Spleen (tissue), 11 donors: ENCODE measurements at regions not wholly inside any gene's neighbourhood (a gene's known extent, or its start where the extent isn't known, plus 50 kb on each side); places are given as distances from the start of the nearest gene placed in this dataset.

Experiments used
- DNase-seq: peaks from one replicate; pipeline ENCODE4 v3.0.0-alpha.2; 2020
- H3K27ac ChIP-seq, 8 donors: fragments of 200-600 bp; sonication (generic) in 7 of 8; 1 replicate in 4 of 8; 2 replicates in 4 of 8; pipeline versions ENCODE4 v1.5.0 to v1.8.0; 2016 to 2021; ENCODE audit warnings: inconsistent platforms in 4 of 8, mild to moderate bottlenecking in 4 of 8, moderate library complexity in 1 of 8
- H3K27me3 ChIP-seq, 7 donors: fragments of 200-600 bp; sonication (generic) in 6 of 7; replicated peaks in 1 of 7; 1 replicate in 4 of 7; 2 replicates in 3 of 7; pipeline versions ENCODE4 v1.5.0 to v1.8.0; 2016 to 2021; ENCODE audit warnings: inconsistent platforms in 3 of 7, mild to moderate bottlenecking in 1 of 7
- H3K36me3 ChIP-seq, 6 donors: fragments of 200-600 bp; sonication (generic) in 5 of 6; 1 replicate in 4 of 6; 2 replicates in 2 of 6; pipeline versions ENCODE4 v1.5.0 to v1.8.0; 2016 to 2021; ENCODE audit warnings: inconsistent platforms in 2 of 6
- H3K4me1 ChIP-seq, 6 donors: fragments of 200-600 bp; sonication (generic) in 5 of 6; 1 replicate in 3 of 6; 2 replicates in 3 of 6; pipeline versions ENCODE4 v1.5.0 to v1.8.0; 2016 to 2021; ENCODE audit warnings: inconsistent platforms in 3 of 6
- H3K4me3 ChIP-seq, 8 donors: fragments of 200-600 bp; sonication (generic) in 7 of 8; 1 replicate in 4 of 8; 2 replicates in 4 of 8; pipeline versions ENCODE4 v1.5.0 to v1.8.0; 2016 to 2021; ENCODE audit warnings: inconsistent platforms in 4 of 8, mild to moderate bottlenecking in 4 of 8, moderate library complexity in 2 of 8
- H3K9me3 ChIP-seq, 8 donors: fragments of 200-600 bp; sonication (generic) in 7 of 8; 1 replicate in 4 of 8; 2 replicates in 4 of 8; pipeline versions ENCODE4 v1.5.0 to v1.8.0; 2016 to 2021; ENCODE audit warnings: inconsistent platforms in 4 of 8
- POLR2A ChIP-seq, 3 donors: fragments of 450-650 bp; IDR thresholded peaks; one replicate each; pipeline ENCODE4 v1.5.1; 2017; ENCODE audit warnings: antibody characterized with exemption in 3 of 3, mild to moderate bottlenecking in 1 of 3
- POLR2AphosphoS5 ChIP-seq, 3 donors: sonication (generic); formaldehyde crosslinking; IDR thresholded peaks; one replicate each; pipeline ENCODE4 v1.5.1; 2017; ENCODE audit warnings: antibody characterized with exemption in 3 of 3
- WGBS, 5 donors: extraction: QIAGEN DNeasy Blood & Tissue Kit in 3 of 5; methylation state at CpG; one replicate each; pipeline versions ENCODE4 v1.1.5 to v1.1.7; 2013 to 2018; 5-methylcytosine and 5-hydroxymethylcytosine counted together
- intact Hi-C: fragments of 100-400 bp; cut with DNase I; formaldehyde crosslinking; loops from one replicate; pipeline ENCODE4 v1.15.0; 2023; ENCODE audit warnings: low total_unique reads
- TF ChIP-seq, protein P1 (sequence below), 11 experiments: fragments of 200-600 bp in 7 of 11; fragments of 450-650 bp in 4 of 11; sonication (generic) in 4 of 11; IDR thresholded peaks in 8 of 11; conservative IDR thresholded peaks in 3 of 11; 1 replicate in 7 of 11; 2 replicates in 4 of 11; pipeline versions ENCODE4 v1.4.0 to v1.8.0; 2016 to 2021; ENCODE audit warnings: antibody characterized with exemption in 11 of 11, inconsistent platforms in 4 of 11, mild to moderate bottlenecking in 1 of 11
- donor health status: healthy with polysubstance abuse.
- donor health status: DM: no; HTN: no; CAD: no; lungs with moderate emphysema.
- donor health status: DM: no; HTN: no; CAD: no.
- donor health status: Bipolar disorder and iron deficiency.
- donor health status: healthy.
- donor health status: DM: no; HTN: no; CAD: no.
- donor health status: DM: yes; HTN: yes; CAD: no.

DNA sequence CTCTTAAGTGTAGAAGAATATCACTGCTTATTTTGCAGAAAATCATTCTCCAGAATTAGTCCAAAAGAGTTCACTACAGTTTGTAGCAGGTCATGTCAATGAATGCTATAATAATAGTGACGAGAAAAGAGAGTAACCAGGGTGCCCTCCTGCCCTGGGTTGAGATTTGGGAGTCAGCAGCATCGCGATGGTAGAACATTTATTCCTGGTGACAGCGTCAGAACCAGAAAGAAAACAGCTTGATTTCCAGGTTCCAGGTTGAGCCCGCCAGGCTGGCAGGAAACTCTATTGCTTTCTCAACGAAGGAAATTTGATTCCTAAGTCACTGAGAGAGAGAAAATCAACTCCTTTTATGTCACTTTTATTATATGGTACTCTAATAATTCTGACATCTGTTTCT, 550.3 kb downstream of the QKI start:
- H3K27ac ChIP-seq: no peak overlapping the region
- H3K9me3 ChIP-seq: no peaks in the 10 kb centered on the region
- TF ChIP-seq, protein P1, sequence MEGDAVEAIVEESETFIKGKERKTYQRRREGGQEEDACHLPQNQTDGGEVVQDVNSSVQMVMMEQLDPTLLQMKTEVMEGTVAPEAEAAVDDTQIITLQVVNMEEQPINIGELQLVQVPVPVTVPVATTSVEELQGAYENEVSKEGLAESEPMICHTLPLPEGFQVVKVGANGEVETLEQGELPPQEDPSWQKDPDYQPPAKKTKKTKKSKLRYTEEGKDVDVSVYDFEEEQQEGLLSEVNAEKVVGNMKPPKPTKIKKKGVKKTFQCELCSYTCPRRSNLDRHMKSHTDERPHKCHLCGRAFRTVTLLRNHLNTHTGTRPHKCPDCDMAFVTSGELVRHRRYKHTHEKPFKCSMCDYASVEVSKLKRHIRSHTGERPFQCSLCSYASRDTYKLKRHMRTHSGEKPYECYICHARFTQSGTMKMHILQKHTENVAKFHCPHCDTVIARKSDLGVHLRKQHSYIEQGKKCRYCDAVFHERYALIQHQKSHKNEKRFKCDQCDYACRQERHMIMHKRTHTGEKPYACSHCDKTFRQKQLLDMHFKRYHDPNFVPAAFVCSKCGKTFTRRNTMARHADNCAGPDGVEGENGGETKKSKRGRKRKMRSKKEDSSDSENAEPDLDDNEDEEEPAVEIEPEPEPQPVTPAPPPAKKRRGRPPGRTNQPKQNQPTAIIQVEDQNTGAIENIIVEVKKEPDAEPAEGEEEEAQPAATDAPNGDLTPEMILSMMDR (IDR thresholded peaks at IDR 0.05 in 8 of 11, conservative IDR thresholded peaks at IDR 0.05 in 3 of 11): no peak
- no peak for DNase-seq
- no peaks in the 10 kb centered on the region for H3K27me3 ChIP-seq
- H3K36me3 ChIP-seq: no peaks in the 10 kb centered on the region
- intact Hi-C loops: no loop called here
- no peak overlapping the region for H3K4me3 ChIP-seq
- peaks cover 0 to 3% (median 0%) of the 10 kb centered on the region in 6 donors for H3K4me1 ChIP-seq
- WGBS, 5 donors: 76 to 90% (median 81%) methylated on average over 6 of the region's 6 CpGs

DNA sequence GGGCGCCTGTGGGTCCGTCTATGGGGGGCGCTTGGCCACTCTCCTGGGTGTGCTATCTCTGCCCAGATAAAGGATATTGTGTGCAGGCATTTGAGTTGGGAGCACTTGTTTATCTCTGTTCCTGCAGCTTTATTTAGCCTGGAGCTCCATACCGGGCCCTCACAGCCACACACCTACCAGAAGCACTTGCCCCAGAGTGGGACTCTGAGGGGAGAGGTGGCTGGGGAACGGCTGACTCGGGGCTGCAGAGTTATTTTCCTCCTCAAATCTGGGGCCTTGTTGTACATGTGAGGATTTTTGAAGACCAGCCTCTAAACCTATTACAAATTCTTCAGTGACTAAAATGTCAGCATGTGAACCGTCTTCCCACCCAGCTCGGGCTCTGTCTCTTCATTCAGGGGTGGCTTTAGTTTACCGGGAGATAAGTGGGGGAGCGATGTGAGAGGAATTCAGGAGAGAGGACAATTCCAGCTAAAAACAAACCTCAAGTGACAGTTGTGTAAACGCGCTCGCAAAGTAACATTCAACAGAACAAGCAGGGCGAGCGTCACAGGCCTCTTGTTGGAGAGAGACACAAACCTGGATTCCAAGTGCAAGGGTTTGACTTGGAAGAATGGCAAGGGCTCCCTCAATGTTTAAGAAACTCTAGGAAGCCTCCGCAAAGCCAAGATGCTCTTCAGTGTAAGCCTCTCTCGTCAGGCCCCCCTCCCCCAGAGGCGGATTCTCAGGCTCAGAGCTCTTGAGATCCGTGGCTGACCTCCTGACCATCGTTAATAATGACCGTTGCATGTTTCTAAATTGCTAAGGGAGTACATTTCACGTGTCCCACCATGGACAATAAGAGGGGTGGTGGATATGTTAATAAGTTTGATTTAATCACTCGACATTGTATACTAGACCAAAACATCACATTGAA, 548.9 kb downstream of the QKI start:
- WGBS, 5 donors: 85 to 89% (median 86%) methylated on average over 22 to 23 of the region's 23 CpGs
- no peak overlapping the region for H3K4me3 ChIP-seq
- H3K27ac ChIP-seq: no peak overlapping the region
- H3K27me3 ChIP-seq: no peaks in the 10 kb centered on the region
- H3K4me1 ChIP-seq: peaks cover 0 to 3% (median 0%) of the 10 kb centered on the region in 6 donors
- no peak for DNase-seq
- intact Hi-C loops: no loop called here
- TF ChIP-seq POLR2AphosphoS5 (IDR thresholded peaks at IDR 0.05) (no peak), POLR2A (IDR thresholded peaks at IDR 0.05) (no peak)
- TF ChIP-seq, protein P1 (IDR thresholded peaks at IDR 0.05 in 8 of 11, conservative IDR thresholded peaks at IDR 0.05 in 3 of 11): no peak
- H3K36me3 ChIP-seq: no peaks in the 10 kb centered on the region
- H3K9me3 ChIP-seq: no peaks in the 10 kb centered on the region

DNA sequence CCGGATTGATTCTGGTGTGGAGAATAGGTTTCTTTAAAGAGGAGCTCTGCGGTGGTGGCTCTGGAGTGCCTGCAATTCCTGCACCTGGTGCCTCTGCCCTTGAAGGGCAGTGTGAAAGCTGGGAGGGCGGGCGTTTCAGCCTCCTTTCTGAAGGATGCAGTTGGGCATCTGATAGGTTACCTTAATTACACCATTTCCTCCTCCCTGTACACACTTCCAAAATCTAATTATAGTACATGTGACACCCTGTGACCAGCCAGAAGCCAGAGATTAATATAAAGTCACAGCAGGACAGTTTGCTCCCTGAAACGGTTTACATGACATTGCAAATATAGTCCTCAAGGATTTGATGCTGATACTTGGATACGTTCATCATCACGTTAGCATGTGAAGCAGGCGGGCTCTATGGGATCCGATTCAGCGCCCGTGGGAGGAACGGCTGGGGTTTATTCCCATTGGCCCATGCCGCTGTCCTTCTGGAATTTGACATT, 548.2 kb downstream of the QKI start:
- Histone ChIP-seq H3K4me1 (peaks cover 0 to 3% (median 0%) of the 10 kb centered on the region in 6 donors), H3K36me3 (no peaks in the 10 kb centered on the region), H3K9me3 (no peaks in the 10 kb centered on the region), H3K27me3 (no peaks in the 10 kb centered on the region), H3K4me3 (no peak overlapping the region), H3K27ac (no peak overlapping the region)
- TF ChIP-seq POLR2AphosphoS5 (IDR thresholded peaks at IDR 0.05) (no peak), POLR2A (IDR thresholded peaks at IDR 0.05) (no peak)
- TF ChIP-seq, protein P1 (IDR thresholded peaks at IDR 0.05 in 8 of 11, conservative IDR thresholded peaks at IDR 0.05 in 3 of 11): no peak
- intact Hi-C loops: no loop called here
- no peak for DNase-seq
- WGBS, 5 donors: 80 to 88% (median 86%) methylated on average over 13 of the region's 13 CpGs

DNA sequence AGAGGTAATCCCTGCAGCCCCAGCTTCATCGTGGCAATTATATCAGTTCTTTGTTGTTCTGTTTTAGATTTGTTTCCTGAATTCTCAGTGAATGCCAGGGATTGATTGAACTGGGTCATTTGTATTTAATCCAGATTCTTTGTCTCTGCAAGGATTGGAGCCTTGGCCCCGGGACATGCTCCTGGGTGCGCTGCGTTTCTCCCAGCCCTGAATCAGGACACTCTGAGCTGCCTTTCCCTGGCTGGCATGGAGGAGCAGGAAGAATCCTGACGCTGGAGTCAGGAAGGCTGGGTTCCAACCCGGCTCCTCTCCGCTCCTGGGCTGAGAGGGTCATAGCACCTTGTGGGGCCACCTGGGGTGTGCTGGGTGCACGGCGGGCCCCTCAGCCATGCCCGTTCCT, 545.6 kb downstream of the QKI start:
- intact Hi-C loops: no loop called here
- 81 to 90% (median 88%) methylated on average over 10 of the region's 10 CpGs for WGBS, 5 donors

More for the DNA sequence above, 545.6 kb downstream of the QKI start:
- Histone ChIP-seq H3K27me3 (peaks cover 0 to 4% (median 0%) of the 10 kb centered on the region in 7 donors), H3K9me3 (no peaks in the 10 kb centered on the region), H3K27ac (no peak overlapping the region), H3K36me3 (no peaks in the 10 kb centered on the region), H3K4me1 (peaks cover 0 to 11% (median 6%) of the 10 kb centered on the region in 6 donors), H3K4me3 (no peak overlapping the region)
- TF ChIP-seq, protein P1 (IDR thresholded peaks at IDR 0.05 in 8 of 11, conservative IDR thresholded peaks at IDR 0.05 in 3 of 11): no peak
- no peak for TF ChIP-seq POLR2A (IDR thresholded peaks at IDR 0.05)
- TF ChIP-seq POLR2AphosphoS5 (IDR thresholded peaks at IDR 0.05): no peak
- DNase-seq: no peak
